Astrocyte (in vitro differentiated cells and primary cell): ENCODE measurements at regions not wholly inside any gene's neighbourhood (a gene's known extent, or its start where the extent isn't known, plus 50 kb on each side); places are given as distances from the start of the nearest gene placed in this dataset.

Experiments used
- DNase-seq: peaks from one replicate; pipeline ENCODE4 v3.0.0-alpha.2; 2010; ENCODE audit warnings: low read depth
- FAIRE-seq: peaks from 2 replicates; lab custom pipeline; 2011; peaks lifted over from hg19 to GRCh38; lab: Jason Lieb, UNC
- H2AFZ ChIP-seq: 2 replicates; pipeline ENCODE4 v1.6.0; 2012; ENCODE audit warnings: low read depth, low read length, inconsistent platforms
- H3K27ac ChIP-seq: 2 replicates; pipeline ENCODE4 v1.5.1; 2011; ENCODE audit warnings: low read depth, low read length, inconsistent platforms
- H3K27me3 ChIP-seq: 2 replicates; pipeline ENCODE4 v1.6.0; 2011; ENCODE audit warnings: low read length, inconsistent platforms; ENCODE audit not compliant: insufficient read depth
- H3K36me3 ChIP-seq: 2 replicates; pipeline ENCODE4 v1.5.1; 2011; ENCODE audit warnings: low read length, inconsistent platforms; ENCODE audit not compliant: insufficient read depth
- H3K4me1 ChIP-seq: 2 replicates; pipeline ENCODE4 v1.5.1; 2011; ENCODE audit warnings: low read length, inconsistent platforms; ENCODE audit not compliant: insufficient read depth
- H3K4me2 ChIP-seq: 2 replicates; pipeline ENCODE4 v1.6.0; 2012; ENCODE audit warnings: low read length, inconsistent platforms
- H3K4me3 ChIP-seq: 2 replicates; pipeline ENCODE4 v1.5.1; 2011; ENCODE audit warnings: low read depth, mild to moderate bottlenecking, low read length, inconsistent platforms; ENCODE audit not compliant: insufficient read depth
- H3K79me2 ChIP-seq: 2 replicates; pipeline ENCODE4 v1.6.0; 2012; ENCODE audit warnings: mild to moderate bottlenecking, low read length, inconsistent platforms; ENCODE audit not compliant: insufficient read depth
- H3K9ac ChIP-seq: 2 replicates; pipeline ENCODE4 v1.6.0; 2012; ENCODE audit warnings: mild to moderate bottlenecking, low read length, inconsistent platforms
- H3K9me3 ChIP-seq: 2 replicates; pipeline ENCODE4 v1.5.1; 2012; ENCODE audit warnings: low read depth, mild to moderate bottlenecking, low read length, inconsistent platforms; ENCODE audit not compliant: insufficient read depth
- H4K20me1 ChIP-seq: 2 replicates; pipeline ENCODE4 v1.6.0; 2012; ENCODE audit warnings: low read length, inconsistent platforms; ENCODE audit not compliant: insufficient read depth
- H3K27ac Mint-ChIP-seq: one replicate; pipeline ENCODE4 v1.8.0; 2021; ENCODE audit warnings: mild to moderate bottlenecking, mixed read lengths; ENCODE audit not compliant: unreplicated experiment
- H3K27me3 Mint-ChIP-seq: one replicate; pipeline ENCODE4 v1.8.0; 2021; ENCODE audit warnings: low read depth, mixed read lengths; ENCODE audit not compliant: unreplicated experiment
- H3K36me3 Mint-ChIP-seq: one replicate; pipeline ENCODE4 v1.8.0; 2021; ENCODE audit warnings: low read depth, mixed read lengths; ENCODE audit not compliant: unreplicated experiment
- H3K4me1 Mint-ChIP-seq: one replicate; pipeline ENCODE4 v1.8.0; 2021; ENCODE audit warnings: low read depth, mixed read lengths; ENCODE audit not compliant: unreplicated experiment
- H3K4me3 Mint-ChIP-seq: one replicate; pipeline ENCODE4 v1.8.0; 2021; ENCODE audit warnings: mild to moderate bottlenecking, moderate library complexity, mixed read lengths; ENCODE audit not compliant: unreplicated experiment
- H3K9me3 Mint-ChIP-seq: one replicate; pipeline ENCODE4 v1.8.0; 2021; ENCODE audit warnings: mild to moderate bottlenecking, mixed read lengths; ENCODE audit not compliant: unreplicated experiment
- CTCF ChIP-seq: IDR thresholded peaks from 2 replicates; pipeline ENCODE4 v1.5.1; 2011; ENCODE audit warnings: low read depth, mild to moderate bottlenecking, inconsistent platforms, low read length, moderate library complexity; ENCODE audit not compliant: insufficient read depth
- EZH2 ChIP-seq: IDR thresholded peaks from 2 replicates; pipeline ENCODE4 v1.6.1; 2012; ENCODE audit warnings: mild to moderate bottlenecking, low read length, inconsistent platforms; ENCODE audit not compliant: insufficient read depth

DNA sequence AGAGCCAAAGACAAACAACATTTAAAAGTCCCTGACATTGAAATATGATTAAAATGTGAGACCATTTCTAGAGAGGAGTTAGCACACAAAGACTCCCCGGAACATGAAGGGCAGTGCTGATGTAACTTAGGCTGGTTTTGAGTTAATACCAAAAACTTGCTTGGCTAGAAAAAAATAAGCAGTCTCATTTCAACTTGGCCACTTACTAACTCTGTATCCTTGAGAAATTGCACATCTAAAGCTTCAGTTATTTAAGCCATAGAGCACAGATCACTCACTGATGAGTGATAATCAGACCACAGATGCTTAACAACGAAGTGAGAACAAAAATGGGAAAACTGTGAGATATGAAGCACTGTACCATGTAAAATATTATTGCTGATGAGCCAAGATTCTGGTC lies 65.9 kb upstream of the MAOA start:
- no peak for TF ChIP-seq EZH2
- TF ChIP-seq CTCF = no peak
- no peaks in the 10 kb centered on the region for H3K36me3 ChIP-seq
- H3K4me1 ChIP-seq = no peaks in the 10 kb centered on the region
- H3K9ac ChIP-seq = no peak overlapping the region
- FAIRE-seq (peak; percentile 45), DNase-seq (no peak)
- Mint-ChIP-seq H3K4me1 (no peaks in the 10 kb centered on the region), H3K36me3 (no peaks in the 10 kb centered on the region), H3K27me3 (no peaks in the 10 kb centered on the region), H3K27ac (no peak overlapping the region), H3K4me3 (no peak overlapping the region), H3K9me3 (no peaks in the 10 kb centered on the region)
- H3K9me3 ChIP-seq = no peaks in the 10 kb centered on the region
- H3K79me2 ChIP-seq = no peaks in the 10 kb centered on the region
- H3K4me2 ChIP-seq = no peak overlapping the region
- no peak overlapping the region for H3K4me3 ChIP-seq
- no peaks in the 10 kb centered on the region for H4K20me1 ChIP-seq
- H3K27me3 ChIP-seq = no peaks in the 10 kb centered on the region
- no peak overlapping the region for H3K27ac ChIP-seq
- no peak overlapping the region for H2AFZ ChIP-seq

- no peaks in the 10 kb centered on the region for H3K9me3 ChIP-seq
- Mint-ChIP-seq H3K4me3 (no peak overlapping the region), H3K36me3 (no peaks in the 10 kb centered on the region), H3K9me3 (no peaks in the 10 kb centered on the region), H3K27ac (no peak overlapping the region), H3K27me3 (no peaks in the 10 kb centered on the region), H3K4me1 (no peaks in the 10 kb centered on the region)
- H4K20me1 ChIP-seq = no peaks in the 10 kb centered on the region
- H3K27me3 ChIP-seq = no peaks in the 10 kb centered on the region
- no peak for FAIRE-seq
- no peak overlapping the region for H2AFZ ChIP-seq
- H3K4me1 ChIP-seq = no peaks in the 10 kb centered on the region
- H3K9ac ChIP-seq = no peak overlapping the region
- H3K27ac ChIP-seq = no peak overlapping the region
- no peak for DNase-seq
- no peak overlapping the region for H3K4me3 ChIP-seq
- H3K79me2 ChIP-seq = no peaks in the 10 kb centered on the region
- H3K36me3 ChIP-seq = no peaks in the 10 kb centered on the region
- TF ChIP-seq EZH2 (no peak), CTCF (no peak)
- H3K4me2 ChIP-seq = no peak overlapping the region
Observed at GRCh38 chrX:43592597-43592996, 63.5 kb upstream of the MAOA start.

- Histone ChIP-seq H3K27ac (no peak overlapping the region), H3K27me3 (no peaks in the 10 kb centered on the region), H3K9ac (no peak overlapping the region), H3K36me3 (no peaks in the 10 kb centered on the region), H3K4me3 (no peak overlapping the region), H3K9me3 (no peaks in the 10 kb centered on the region), H3K4me1 (no peaks in the 10 kb centered on the region), H2AFZ (no peak overlapping the region), H4K20me1 (no peaks in the 10 kb centered on the region), H3K79me2 (no peaks in the 10 kb centered on the region), H3K4me2 (no peak overlapping the region)
- Mint-ChIP-seq H3K27me3 (no peaks in the 10 kb centered on the region), H3K9me3 (no peaks in the 10 kb centered on the region), H3K27ac (no peak overlapping the region), H3K4me3 (no peak overlapping the region), H3K4me1 (no peaks in the 10 kb centered on the region), H3K36me3 (no peaks in the 10 kb centered on the region)
- peak; percentile 59 for FAIRE-seq
- DNase-seq = no peak
- no peak for TF ChIP-seq EZH2
- TF ChIP-seq CTCF = no peak
Observed at GRCh38 chrX:43595931-43596330, 60.2 kb upstream of the MAOA start.
